Upper lobe of left lung (tissue), 4 donors: ENCODE measurements at regions not wholly inside any gene's neighbourhood (a gene's known extent, or its start where the extent isn't known, plus 50 kb on each side); places are given as distances from the start of the nearest gene placed in this dataset.

Experiments used
- CTCF ChIP-seq, 6 experiments: fragments of 450-650 bp in 4 of 6; fragments of 200-600 bp in 2 of 6; sonication (generic) in 2 of 6; IDR thresholded peaks; one replicate each; pipeline ENCODE4 v1.5.1; 2016 to 2019; ENCODE audit warnings: antibody characterized with exemption in 6 of 6
- POLR2AphosphoS5 ChIP-seq, 2 donors: sonication (generic); formaldehyde crosslinking; IDR thresholded peaks; one replicate each; pipeline ENCODE4 v1.5.1; 2017; ENCODE audit warnings: antibody characterized with exemption in 2 of 2

- TF ChIP-seq CTCF (IDR thresholded peaks at IDR 0.05): no peak
- TF ChIP-seq POLR2AphosphoS5 (IDR thresholded peaks at IDR 0.05): no peak
These were observed 807.8 kb upstream of the TMEM132C start for GRCh38 chr12:127459166-127459565.
